OCI-LY1 (cell line): ENCODE measurements at regions not wholly inside any gene's neighbourhood (a gene's known extent, or its start where the extent isn't known, plus 50 kb on each side); places are given as distances from the start of the nearest gene placed in this dataset.

ENCODE experiments used
- H2AFZ ChIP-seq: fragments of 200-600 bp; sonication (generic), shearing (Covaris generic); 2 replicates; pipeline ENCODE4 v1.6.0; 2014; ENCODE audit warnings: antibody characterized with exemption, mild to moderate bottlenecking, low read length
- H3F3A ChIP-seq: fragments of 200-600 bp; sonication (generic), shearing (Covaris generic); 2 replicates; pipeline ENCODE4 v1.6.0; 2014; ENCODE audit warnings: mild to moderate bottlenecking, antibody characterized with exemption, low read length, moderate library complexity; ENCODE audit not compliant: insufficient read depth
- H3K27ac ChIP-seq: fragments of 200-600 bp; sonication (generic); 2 replicates; pipeline ENCODE4 v1.5.1; 2014; ENCODE audit warnings: low read length, mixed run types, mild to moderate bottlenecking, low read depth; ENCODE audit not compliant: poor library complexity, severe bottlenecking
- H3K27me3 ChIP-seq: fragments of 200-600 bp; sonication (generic); 2 replicates; pipeline ENCODE4 v1.6.0; 2014; ENCODE audit warnings: antibody characterized with exemption, mild to moderate bottlenecking, low read length, moderate library complexity; ENCODE audit not compliant: insufficient read depth
- H3K36me3 ChIP-seq: fragments of 200-600 bp; sonication (generic); 2 replicates; pipeline ENCODE4 v1.6.1; 2014; ENCODE audit warnings: mild to moderate bottlenecking, antibody characterized with exemption, low read length, moderate library complexity, mixed read lengths; ENCODE audit not compliant: insufficient read depth
- H3K4me1 ChIP-seq: fragments of 200-600 bp; sonication (generic); 2 replicates; pipeline ENCODE4 v1.5.1; 2014; ENCODE audit warnings: mild to moderate bottlenecking, low read length, moderate library complexity; ENCODE audit not compliant: insufficient read depth, severe bottlenecking
- H3K4me2 ChIP-seq: fragments of 200-600 bp; sonication (generic), shearing (Covaris generic); 2 replicates; pipeline ENCODE4 v1.6.1; 2014; ENCODE audit warnings: low read length
- H3K4me3 ChIP-seq: fragments of 200-600 bp; sonication (generic); 2 replicates; pipeline ENCODE4 v1.5.1; 2014; ENCODE audit warnings: low read length, low read depth, mild to moderate bottlenecking, mixed read lengths; ENCODE audit not compliant: poor library complexity, severe bottlenecking
- H3K79me2 ChIP-seq: fragments of 200-600 bp; shearing (Covaris generic); 2 replicates; pipeline ENCODE4 v1.6.1; 2016; ENCODE audit warnings: mixed run types, low read length, mixed read lengths; ENCODE audit not compliant: insufficient read depth
- H3K9ac ChIP-seq: fragments of 200-600 bp; sonication (generic), shearing (Covaris generic); 2 replicates; pipeline ENCODE4 v1.6.1; 2014; ENCODE audit warnings: mild to moderate bottlenecking, low read length, mixed read lengths
- H3K9me2 ChIP-seq: fragments of 200-600 bp; sonication (generic), shearing (Covaris generic); 2 replicates; pipeline ENCODE4 v1.6.1; 2014; ENCODE audit warnings: low read depth, mild to moderate bottlenecking, low read length, mixed read lengths
- H3K9me3 ChIP-seq: fragments of 200-600 bp; shearing (Covaris generic); 2 replicates; pipeline ENCODE4 v1.6.1; 2014; ENCODE audit warnings: low read length, mixed read lengths
- H4K20me1 ChIP-seq: fragments of 200-600 bp; sonication (generic), shearing (Covaris generic); 2 replicates; pipeline ENCODE4 v1.6.0; 2016; ENCODE audit warnings: mild to moderate bottlenecking, low read length; ENCODE audit not compliant: insufficient read depth
- EZH2 ChIP-seq: fragments of 200-600 bp; sonication (generic), shearing (Covaris generic); IDR thresholded peaks from 2 replicates; pipeline ENCODE4 v1.8.0; 2017; ENCODE audit warnings: borderline replicate concordance, mixed run types, mild to moderate bottlenecking, antibody characterized with exemption, low read length, moderate library complexity, mixed read lengths
- TF ChIP-seq, protein P1 (sequence below): fragments of 200-600 bp; sonication (generic), shearing (Covaris generic); IDR thresholded peaks from 2 replicates; pipeline ENCODE4 v1.5.1; 2017; ENCODE audit warnings: mild to moderate bottlenecking, antibody characterized with exemption, low read length, moderate library complexity, mixed read lengths

- Histone ChIP-seq H3K9me2 (no peaks in the 10 kb centered on the region), H3F3A (no peaks in the 10 kb centered on the region), H3K27ac (no peak overlapping the region), H3K79me2 (no peaks in the 10 kb centered on the region), H2AFZ (no peak overlapping the region), H3K4me1 (no peaks in the 10 kb centered on the region), H4K20me1 (no peaks in the 10 kb centered on the region), H3K27me3 (no peaks in the 10 kb centered on the region), H3K4me3 (no peak overlapping the region), H3K9ac (no peak overlapping the region), H3K4me2 (no peak overlapping the region), H3K9me3 (no peaks in the 10 kb centered on the region), H3K36me3 (no peaks in the 10 kb centered on the region)
- TF ChIP-seq EZH2, result no peak
Measured at GRCh38 chr5:159752622-159753275, 163.5 kb upstream of the ADRA1B start.

- no peak for TF ChIP-seq EZH2
- TF ChIP-seq, protein P1, sequence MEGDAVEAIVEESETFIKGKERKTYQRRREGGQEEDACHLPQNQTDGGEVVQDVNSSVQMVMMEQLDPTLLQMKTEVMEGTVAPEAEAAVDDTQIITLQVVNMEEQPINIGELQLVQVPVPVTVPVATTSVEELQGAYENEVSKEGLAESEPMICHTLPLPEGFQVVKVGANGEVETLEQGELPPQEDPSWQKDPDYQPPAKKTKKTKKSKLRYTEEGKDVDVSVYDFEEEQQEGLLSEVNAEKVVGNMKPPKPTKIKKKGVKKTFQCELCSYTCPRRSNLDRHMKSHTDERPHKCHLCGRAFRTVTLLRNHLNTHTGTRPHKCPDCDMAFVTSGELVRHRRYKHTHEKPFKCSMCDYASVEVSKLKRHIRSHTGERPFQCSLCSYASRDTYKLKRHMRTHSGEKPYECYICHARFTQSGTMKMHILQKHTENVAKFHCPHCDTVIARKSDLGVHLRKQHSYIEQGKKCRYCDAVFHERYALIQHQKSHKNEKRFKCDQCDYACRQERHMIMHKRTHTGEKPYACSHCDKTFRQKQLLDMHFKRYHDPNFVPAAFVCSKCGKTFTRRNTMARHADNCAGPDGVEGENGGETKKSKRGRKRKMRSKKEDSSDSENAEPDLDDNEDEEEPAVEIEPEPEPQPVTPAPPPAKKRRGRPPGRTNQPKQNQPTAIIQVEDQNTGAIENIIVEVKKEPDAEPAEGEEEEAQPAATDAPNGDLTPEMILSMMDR, result no peak
- Histone ChIP-seq H3K36me3 (no peaks in the 10 kb centered on the region), H2AFZ (no peak overlapping the region), H3K4me2 (no peak overlapping the region), H3K9me3 (no peaks in the 10 kb centered on the region), H3K9me2 (no peaks in the 10 kb centered on the region), H3K79me2 (no peaks in the 10 kb centered on the region), H3K9ac (no peak overlapping the region), H3K27ac (no peak overlapping the region), H3K27me3 (no peaks in the 10 kb centered on the region), H4K20me1 (no peaks in the 10 kb centered on the region), H3F3A (no peaks in the 10 kb centered on the region), H3K4me1 (no peaks in the 10 kb centered on the region), H3K4me3 (no peak overlapping the region)
Measured at GRCh38 chr5:159758189-159758588, 158.1 kb upstream of the ADRA1B start.

DNA sequence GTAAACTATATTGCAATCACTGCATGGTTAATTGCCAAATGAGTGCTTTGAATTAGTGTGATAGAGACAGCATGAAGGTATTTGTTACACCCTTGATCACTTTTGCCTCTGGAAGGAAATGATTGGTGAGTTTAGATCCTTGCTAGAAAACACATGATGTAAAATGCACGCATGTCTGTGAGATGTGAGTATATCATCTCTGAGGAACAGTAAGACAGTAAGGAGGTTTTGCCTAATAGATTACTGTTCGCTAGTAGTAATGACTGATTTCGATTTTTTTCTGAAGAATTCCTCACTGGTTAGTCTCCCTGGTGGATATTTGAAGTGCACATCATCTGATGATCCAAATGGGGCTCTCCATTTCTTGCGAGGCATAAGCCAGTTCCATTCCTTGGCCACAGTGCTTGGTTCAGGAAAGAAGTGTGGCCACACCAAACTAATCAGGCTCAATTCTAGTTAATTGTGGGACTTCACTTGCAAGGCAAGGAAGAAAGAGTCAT lies 156.4 kb upstream of the ADRA1B start:
- Histone ChIP-seq H3K27me3 (no peaks in the 10 kb centered on the region), H4K20me1 (no peaks in the 10 kb centered on the region), H3K36me3 (no peaks in the 10 kb centered on the region), H3K4me3 (no peak overlapping the region), H3F3A (no peaks in the 10 kb centered on the region), H3K9ac (no peak overlapping the region), H3K9me2 (no peaks in the 10 kb centered on the region), H3K9me3 (no peaks in the 10 kb centered on the region), H3K4me1 (no peaks in the 10 kb centered on the region), H3K79me2 (no peaks in the 10 kb centered on the region), H3K4me2 (no peak overlapping the region), H3K27ac (no peak overlapping the region), H2AFZ (no peak overlapping the region)
- TF ChIP-seq, protein P1, result no peak
- no peak for TF ChIP-seq EZH2

- Histone ChIP-seq H3K9me2 (no peaks in the 10 kb centered on the region), H3K36me3 (no peaks in the 10 kb centered on the region), H3K27me3 (no peaks in the 10 kb centered on the region), H3K9me3 (no peaks in the 10 kb centered on the region), H3K4me2 (no peak overlapping the region), H3K27ac (no peak overlapping the region), H4K20me1 (no peaks in the 10 kb centered on the region), H3K4me1 (no peaks in the 10 kb centered on the region), H3K9ac (no peak overlapping the region), H3F3A (no peaks in the 10 kb centered on the region), H3K4me3 (no peak overlapping the region), H3K79me2 (no peaks in the 10 kb centered on the region), H2AFZ (no peak overlapping the region)
- TF ChIP-seq, protein P1, result no peak
- TF ChIP-seq EZH2, result no peak
Measured at GRCh38 chr5:159762921-159763320, 153.4 kb upstream of the ADRA1B start.
